ENCODE measurements at regions not wholly inside any gene's neighbourhood (a gene's known extent, or its start where the extent isn't known, plus 50 kb on each side); places are given as distances from the start of the nearest gene placed in this dataset.
"Not testable (repeated sequence)": the region's sequence is repeated elsewhere in the genome, so short reads cannot be mapped to it uniquely, and the experiment has no call there.

DNA sequence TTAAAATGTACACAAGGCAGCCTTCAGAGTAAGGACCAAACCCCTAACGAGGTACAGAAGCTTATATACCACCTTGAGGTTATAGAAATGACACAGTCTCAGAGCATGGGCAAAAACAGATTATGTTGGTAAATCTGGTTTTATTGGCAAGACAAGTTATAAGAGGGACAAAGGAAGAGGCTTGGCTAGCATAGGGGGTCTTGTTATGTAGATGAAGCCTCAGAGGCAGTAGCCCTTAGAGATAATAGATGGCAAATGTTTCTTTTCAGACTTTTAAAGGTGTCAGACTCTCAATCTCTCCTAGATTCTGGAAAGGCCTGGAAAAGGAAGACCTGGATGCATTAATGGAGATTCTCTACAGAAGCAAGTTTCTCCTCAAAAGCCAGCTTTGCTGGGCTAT is 123.3 kb upstream of the ATXN1 start:
- Histone ChIP-seq H3K4me1 (no peaks in the 10 kb centered on the region), H3K27me3 (replicated peaks in 1 of 7) (no peaks in the 10 kb centered on the region), H3K36me3 (no peaks in the 10 kb centered on the region), H3K9me3 (no peaks in the 10 kb centered on the region), H3K4me3 (no peak overlapping the region), H3K27ac (no peak overlapping the region)
- intact Hi-C loops (cut with DNase I; ENCODE audit: low total_unique reads), result no loop called here
- 58 to 93% (median 82%) methylated on average over 1 of the region's 1 CpG for WGBS, 5 donors
- DNase-seq, result no peak
- TF ChIP-seq POLR2AphosphoS5 (IDR thresholded peaks at IDR 0.05) (no peak), CTCF (IDR thresholded peaks at IDR 0.05 in 8 of 11, conservative IDR thresholded peaks at IDR 0.05 in 3 of 11) (no peak), POLR2A (IDR thresholded peaks at IDR 0.05) (no peak)

GRCh38 chr6:16883414-16883813 is 122.2 kb upstream of the ATXN1 start:
- Histone ChIP-seq H3K27me3 (replicated peaks in 1 of 7) (no peaks in the 10 kb centered on the region), H3K4me3 (no peak overlapping the region), H3K27ac (no peak overlapping the region), H3K36me3 (no peaks in the 10 kb centered on the region), H3K9me3 (peaks cover 0 to 8% (median 1%) of the 10 kb centered on the region in 8 donors), H3K4me1 (no peaks in the 10 kb centered on the region)
- TF ChIP-seq CTCF (IDR thresholded peaks at IDR 0.05 in 8 of 11, conservative IDR thresholded peaks at IDR 0.05 in 3 of 11), result no peak
- TF ChIP-seq POLR2AphosphoS5 (IDR thresholded peaks at IDR 0.05), result no peak
- no peak for TF ChIP-seq POLR2A (IDR thresholded peaks at IDR 0.05)
- DNase-seq, result no peak
- intact Hi-C loops (cut with DNase I; ENCODE audit: low total_unique reads), result no loop called here

- 87 to 94% (median 88%) methylated on average over 1 of the region's 1 CpG for WGBS, 5 donors
- H3K27me3 ChIP-seq (replicated peaks in 1 of 7), result no peaks in the 10 kb centered on the region
- H3K4me1 ChIP-seq, result no peaks in the 10 kb centered on the region
- H3K9me3 ChIP-seq, result peaks cover 0 to 15% (median 5%) of the 10 kb centered on the region in 8 donors
- H3K27ac ChIP-seq, result no peak overlapping the region
- TF ChIP-seq CTCF (IDR thresholded peaks at IDR 0.05 in 8 of 11, conservative IDR thresholded peaks at IDR 0.05 in 3 of 11) (no peak), POLR2A (IDR thresholded peaks at IDR 0.05) (no peak)
- intact Hi-C loops (cut with DNase I; ENCODE audit: low total_unique reads), result no loop called here
- no peak overlapping the region for H3K4me3 ChIP-seq
- H3K36me3 ChIP-seq, result no peaks in the 10 kb centered on the region
- no peak for DNase-seq
These were observed 121.0 kb upstream of the ATXN1 start for GRCh38 chr6:16882230-16882629.

DNA sequence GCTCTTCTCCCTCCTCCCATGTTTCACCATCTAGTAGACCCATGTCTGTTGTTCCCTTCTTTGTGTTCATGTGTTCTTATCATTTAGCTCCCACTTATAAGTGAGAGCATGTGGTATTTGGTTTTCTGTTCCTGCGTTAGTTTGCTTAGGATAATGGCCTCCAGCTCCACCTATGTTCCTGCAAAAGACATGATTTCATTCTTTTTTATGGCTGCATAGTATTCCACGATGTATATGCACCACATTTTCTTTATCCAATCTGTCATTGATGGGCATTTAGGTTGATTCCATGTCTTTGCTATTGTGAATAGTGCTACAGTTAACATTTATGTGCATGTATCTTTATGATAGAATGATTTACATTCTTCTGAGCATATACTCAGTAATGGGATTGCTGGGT is 115.6 kb upstream of the ATXN1 start:
- H3K27me3 ChIP-seq (replicated peaks in 1 of 7); intact Hi-C loops (cut with DNase I; ENCODE audit: low total_unique reads); H3K4me1 ChIP-seq; DNase-seq; H3K4me3 ChIP-seq; H3K27ac ChIP-seq; H3K36me3 ChIP-seq: not testable (repeated sequence)
- WGBS, 5 donors, result 85 to 91% (median 87%) methylated on average over 2 of the region's 2 CpGs
- peaks cover 0 to 22% (median 6%) of the 10 kb centered on the region in 8 donors for H3K9me3 ChIP-seq

- no peak overlapping the region for H3K27ac ChIP-seq
- intact Hi-C loops (cut with DNase I; ENCODE audit: low total_unique reads), result no loop called here
- no peaks in the 10 kb centered on the region for H3K4me1 ChIP-seq
- peaks cover 0 to 22% (median 6%) of the 10 kb centered on the region in 8 donors for H3K9me3 ChIP-seq
- DNase-seq, result no peak
- H3K4me3 ChIP-seq, result no peak overlapping the region
- TF ChIP-seq POLR2A (IDR thresholded peaks at IDR 0.05), result no peak
- TF ChIP-seq POLR2AphosphoS5 (IDR thresholded peaks at IDR 0.05), result no peak
- TF ChIP-seq CTCF (IDR thresholded peaks at IDR 0.05 in 8 of 11, conservative IDR thresholded peaks at IDR 0.05 in 3 of 11), result no peak
- 75 to 91% (median 80%) methylated on average over 3 of the region's 3 CpGs for WGBS, 5 donors
- H3K36me3 ChIP-seq, result no peaks in the 10 kb centered on the region
- H3K27me3 ChIP-seq (replicated peaks in 1 of 7), result no peaks in the 10 kb centered on the region
These were observed 114.9 kb upstream of the ATXN1 start for GRCh38 chr6:16876201-16876600.
